SK-N-SH treated with all-trans-retinoic acid at 6 μM for 48 hours (cell line): ENCODE measurements at regions not wholly inside any gene's neighbourhood (a gene's known extent, or its start where the extent isn't known, plus 50 kb on each side); places are given as distances from the start of the nearest gene placed in this dataset.

Experiments
- ARNTL ChIP-seq: fragments of 450-650 bp; formaldehyde crosslinking; IDR thresholded peaks from 2 replicates; pipeline ENCODE4 v1.5.0; 2020; ENCODE audit warnings: low read depth, mild to moderate bottlenecking, moderate library complexity, borderline replicate concordance
- PPARA ChIP-seq: fragments of 250-450 bp; sonication (Bioruptor Pico); IDR thresholded peaks from 2 replicates; pipeline ENCODE4 v1.5.0; 2020; ENCODE audit warnings: mild to moderate bottlenecking, borderline replicate concordance
- RARB ChIP-seq: fragments of 250-450 bp; sonication (Bioruptor Pico); IDR thresholded peaks from 2 replicates; pipeline ENCODE4 v1.8.0; 2021; ENCODE audit warnings: mild to moderate bottlenecking, moderate library complexity
- SNAI2 ChIP-seq: fragments of 250-450 bp; sonication (Bioruptor Pico); IDR thresholded peaks from 2 replicates; pipeline ENCODE4 v1.5.0; 2020; ENCODE audit warnings: mild to moderate bottlenecking, moderate library complexity
- TOX ChIP-seq: fragments of 250-450 bp; sonication (Bioruptor Pico); IDR thresholded peaks from 2 replicates; pipeline ENCODE4 v1.8.0; 2021; ENCODE audit warnings: mild to moderate bottlenecking, moderate library complexity, borderline replicate concordance
- ZC3H10 ChIP-seq: fragments of 250-450 bp; sonication (Bioruptor Pico); IDR thresholded peaks from 2 replicates; pipeline ENCODE4 v1.5.1; 2021; ENCODE audit warnings: mild to moderate bottlenecking, moderate library complexity
- ZFP3 ChIP-seq: fragments of 250-450 bp; sonication (Bioruptor Pico); IDR thresholded peaks from 2 replicates; pipeline ENCODE4 v1.5.0; 2020; ENCODE audit warnings: mild to moderate bottlenecking, moderate library complexity
- ZFP30 ChIP-seq: fragments of 450-650 bp; formaldehyde crosslinking; IDR thresholded peaks from 2 replicates; pipeline ENCODE4 v1.5.0; 2022; ENCODE audit warnings: mild to moderate bottlenecking, moderate library complexity
- ZNF565 ChIP-seq: fragments of 450-650 bp; formaldehyde crosslinking; conservative IDR thresholded peaks from 2 replicates; pipeline ENCODE4 v1.5.0; 2020; ENCODE audit warnings: low read depth, mild to moderate bottlenecking, moderate library complexity
- ZNF70 ChIP-seq: fragments of 450-650 bp; formaldehyde crosslinking; IDR thresholded peaks from 2 replicates; pipeline ENCODE4 v1.5.0; 2020; ENCODE audit warnings: mild to moderate bottlenecking, moderate library complexity
- TF ChIP-seq, protein P1 (sequence below): fragments of 250-450 bp; sonication (Bioruptor Pico); IDR thresholded peaks from 2 replicates; pipeline ENCODE4 v1.8.0; 2020; ENCODE audit warnings: mild to moderate bottlenecking, moderate library complexity, borderline replicate concordance
- TF ChIP-seq, protein P2 (sequence below): fragments of 250-450 bp; sonication (Bioruptor Pico); IDR thresholded peaks from 2 replicates; pipeline ENCODE4 v1.8.0; 2021; ENCODE audit warnings: low read depth, mild to moderate bottlenecking, moderate library complexity, borderline replicate concordance
- TF ChIP-seq, protein P3 (sequence below): fragments of 250-450 bp; sonication (Bioruptor Pico); IDR thresholded peaks from 2 replicates; pipeline ENCODE4 v1.5.1; 2020; ENCODE audit warnings: low read depth, mild to moderate bottlenecking, moderate library complexity

DNA sequence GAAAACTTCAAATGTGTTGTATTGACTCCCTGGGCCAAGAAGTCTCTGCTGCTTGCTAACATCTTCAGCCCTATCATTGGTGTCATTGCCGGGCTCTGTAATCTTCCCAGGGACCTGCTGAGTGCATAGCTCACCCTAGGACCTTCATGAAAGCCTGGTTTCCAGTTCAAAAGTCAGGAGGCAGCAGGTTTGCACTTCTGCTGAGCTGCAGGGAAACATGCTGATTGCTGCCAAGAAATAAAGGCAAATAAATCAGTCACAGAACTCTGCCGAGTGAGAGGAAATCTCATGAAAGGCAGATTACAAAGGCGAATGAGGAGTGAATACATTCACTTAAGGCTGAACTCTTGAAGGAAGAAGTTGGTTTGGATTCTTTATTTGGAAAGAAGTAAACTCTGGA, 1947.6 kb upstream of the CELF4 start:
- TF ChIP-seq TOX (CRISPR knock-in tag) (no peak), PPARA (CRISPR knock-in tag) (no peak), RARB (CRISPR knock-in tag) (no peak), ARNTL (no peak), ZFP30 (CRISPR knock-in tag) (no peak), ZNF70 (CRISPR knock-in tag) (no peak), ZNF565 (CRISPR knock-in tag) (no peak), ZC3H10 (no peak), SNAI2 (no peak), ZFP3 (CRISPR knock-in tag) (no peak)
- TF ChIP-seq, protein P1, sequence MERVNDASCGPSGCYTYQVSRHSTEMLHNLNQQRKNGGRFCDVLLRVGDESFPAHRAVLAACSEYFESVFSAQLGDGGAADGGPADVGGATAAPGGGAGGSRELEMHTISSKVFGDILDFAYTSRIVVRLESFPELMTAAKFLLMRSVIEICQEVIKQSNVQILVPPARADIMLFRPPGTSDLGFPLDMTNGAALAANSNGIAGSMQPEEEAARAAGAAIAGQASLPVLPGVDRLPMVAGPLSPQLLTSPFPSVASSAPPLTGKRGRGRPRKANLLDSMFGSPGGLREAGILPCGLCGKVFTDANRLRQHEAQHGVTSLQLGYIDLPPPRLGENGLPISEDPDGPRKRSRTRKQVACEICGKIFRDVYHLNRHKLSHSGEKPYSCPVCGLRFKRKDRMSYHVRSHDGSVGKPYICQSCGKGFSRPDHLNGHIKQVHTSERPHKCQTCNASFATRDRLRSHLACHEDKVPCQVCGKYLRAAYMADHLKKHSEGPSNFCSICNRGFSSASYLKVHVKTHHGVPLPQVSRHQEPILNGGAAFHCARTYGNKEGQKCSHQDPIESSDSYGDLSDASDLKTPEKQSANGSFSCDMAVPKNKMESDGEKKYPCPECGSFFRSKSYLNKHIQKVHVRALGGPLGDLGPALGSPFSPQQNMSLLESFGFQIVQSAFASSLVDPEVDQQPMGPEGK (CRISPR knock-in tag) = no peak
- TF ChIP-seq, protein P2, sequence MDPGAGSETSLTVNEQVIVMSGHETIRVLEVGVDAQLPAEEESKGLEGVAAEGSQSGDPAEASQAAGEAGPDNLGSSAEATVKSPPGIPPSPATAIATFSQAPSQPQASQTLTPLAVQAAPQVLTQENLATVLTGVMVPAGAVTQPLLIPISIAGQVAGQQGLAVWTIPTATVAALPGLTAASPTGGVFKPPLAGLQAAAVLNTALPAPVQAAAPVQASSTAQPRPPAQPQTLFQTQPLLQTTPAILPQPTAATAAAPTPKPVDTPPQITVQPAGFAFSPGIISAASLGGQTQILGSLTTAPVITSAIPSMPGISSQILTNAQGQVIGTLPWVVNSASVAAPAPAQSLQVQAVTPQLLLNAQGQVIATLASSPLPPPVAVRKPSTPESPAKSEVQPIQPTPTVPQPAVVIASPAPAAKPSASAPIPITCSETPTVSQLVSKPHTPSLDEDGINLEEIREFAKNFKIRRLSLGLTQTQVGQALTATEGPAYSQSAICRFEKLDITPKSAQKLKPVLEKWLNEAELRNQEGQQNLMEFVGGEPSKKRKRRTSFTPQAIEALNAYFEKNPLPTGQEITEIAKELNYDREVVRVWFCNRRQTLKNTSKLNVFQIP (CRISPR knock-in tag) = no peak
- TF ChIP-seq, protein P3, sequence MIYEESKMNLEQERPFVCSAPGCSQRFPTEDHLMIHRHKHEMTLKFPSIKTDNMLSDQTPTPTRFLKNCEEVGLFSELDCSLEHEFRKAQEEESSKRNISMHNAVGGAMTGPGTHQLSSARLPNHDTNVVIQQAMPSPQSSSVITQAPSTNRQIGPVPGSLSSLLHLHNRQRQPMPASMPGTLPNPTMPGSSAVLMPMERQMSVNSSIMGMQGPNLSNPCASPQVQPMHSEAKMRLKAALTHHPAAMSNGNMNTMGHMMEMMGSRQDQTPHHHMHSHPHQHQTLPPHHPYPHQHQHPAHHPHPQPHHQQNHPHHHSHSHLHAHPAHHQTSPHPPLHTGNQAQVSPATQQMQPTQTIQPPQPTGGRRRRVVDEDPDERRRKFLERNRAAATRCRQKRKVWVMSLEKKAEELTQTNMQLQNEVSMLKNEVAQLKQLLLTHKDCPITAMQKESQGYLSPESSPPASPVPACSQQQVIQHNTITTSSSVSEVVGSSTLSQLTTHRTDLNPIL (CRISPR knock-in tag) = no peak
